Endothelial cell of umbilical vein (primary cell): ENCODE measurements at regions not wholly inside any gene's neighbourhood (a gene's known extent, or its start where the extent isn't known, plus 50 kb on each side); places are given as distances from the start of the nearest gene placed in this dataset.

ENCODE experiments used
- BruUV-seq: library from RNA; stranded (reverse); fragments of 400-500 nt; replicated peaks from 2 replicates; lab custom pipeline; 2021; lab: Mats Ljungman, UMichigan
- CTCF ChIA-PET: fragments of 300-600, 350-600 bp; sonication (Branson Sonifier 250); formaldehyde crosslinking; loops from one replicate; lab custom pipeline; 2021; ENCODE audit warnings: antibody characterized with exemption, inconsistent platforms; lab: Charles Lee
- POLR2A ChIA-PET: fragments of 300-600, 350-600 bp; sonication (Branson Sonifier 250); formaldehyde crosslinking; loops from one replicate; lab custom pipeline; 2021; ENCODE audit warnings: antibody characterized with exemption, inconsistent platforms; lab: Charles Lee
- DNase-seq: peaks from one replicate; pipeline ENCODE4 v3.0.0-alpha.2; 2011; ENCODE audit warnings: low read depth, low spot score
- FAIRE-seq: peaks from 2 replicates; lab custom pipeline; 2011; peaks lifted over from hg19 to GRCh38; lab: Jason Lieb, UNC
- H2AFZ ChIP-seq: 2 replicates; pipeline ENCODE4 v1.6.0; 2012; ENCODE audit warnings: low read depth, low read length, control low read depth, inconsistent platforms
- H3K27ac ChIP-seq: 2 replicates; pipeline ENCODE4 v1.5.1; 2011; ENCODE audit warnings: low read depth, mild to moderate bottlenecking, control low read depth, low read length, moderate library complexity; ENCODE audit not compliant: insufficient read depth
- H3K27me3 ChIP-seq, 2 experiments: 2 replicates each; pipeline versions ENCODE4 v1.6.0 to v1.6.1; 2011; ENCODE audit warnings: low read length in 2 of 2, mixed read lengths in 1 of 2; ENCODE audit not compliant: control insufficient read depth in 2 of 2, insufficient read depth in 2 of 2
- H3K36me3 ChIP-seq, 2 experiments: 2 replicates in 1 of 2; 3 replicates in 1 of 2; pipeline ENCODE4 v1.5.1; 2011; ENCODE audit warnings: low read length in 2 of 2, mild to moderate bottlenecking in 1 of 2, moderate library complexity in 1 of 2; ENCODE audit not compliant: control insufficient read depth in 2 of 2, insufficient read depth in 2 of 2; ENCODE audit errors: extremely low read depth in 1 of 2
- H3K4me1 ChIP-seq: 3 replicates; pipeline ENCODE4 v1.5.1; 2011; ENCODE audit warnings: mild to moderate bottlenecking, low read length; ENCODE audit not compliant: control insufficient read depth, insufficient read depth; ENCODE audit errors: extremely low read depth
- H3K4me2 ChIP-seq: 2 replicates; pipeline ENCODE4 v1.6.1; 2011; ENCODE audit warnings: low read length, control low read depth, mixed read lengths; ENCODE audit not compliant: insufficient read depth
- H3K4me3 ChIP-seq, 3 experiments: fragments of 200-600 bp in 1 of 3; sonication (generic), shearing (Covaris generic) in 1 of 3; replicated peaks in 1 of 3; 2 replicates each; pipeline ENCODE4 v1.5.1; 2011 to 2016; ENCODE audit warnings: control low read depth in 3 of 3, low read length in 3 of 3, mild to moderate bottlenecking in 2 of 3, inconsistent platforms in 1 of 3, low read depth in 1 of 3, moderate library complexity in 1 of 3; ENCODE audit not compliant: insufficient read depth in 1 of 3
- H3K79me2 ChIP-seq: 2 replicates; pipeline ENCODE4 v1.6.0; 2012; ENCODE audit warnings: low read length, inconsistent platforms; ENCODE audit not compliant: control insufficient read depth, insufficient read depth
- H3K9ac ChIP-seq: replicated peaks from 2 replicates; pipeline ENCODE3; 2011; ENCODE audit warnings: low read length, control low read depth; ENCODE audit not compliant: insufficient read depth; ENCODE audit errors: extremely low read depth
- H3K9me1 ChIP-seq: replicated peaks from 3 replicates; pipeline ENCODE4 v1.6.0; 2011; ENCODE audit warnings: mild to moderate bottlenecking, low read length; ENCODE audit not compliant: control insufficient read depth, insufficient read depth; ENCODE audit errors: extremely low read depth
- H3K9me3 ChIP-seq: replicated peaks from 2 replicates; pipeline ENCODE4 v1.5.1; 2012; ENCODE audit warnings: low read length, inconsistent platforms; ENCODE audit not compliant: control insufficient read depth, insufficient read depth
- H4K20me1 ChIP-seq: replicated peaks from 2 replicates; pipeline ENCODE3; 2011; ENCODE audit warnings: mild to moderate bottlenecking, low read length; ENCODE audit not compliant: control insufficient read depth, insufficient read depth; ENCODE audit errors: extremely low read depth
- EZH2 ChIP-seq: IDR thresholded peaks from 2 replicates; pipeline ENCODE4 v1.6.1; 2012; ENCODE audit warnings: borderline replicate concordance, low read depth, mild to moderate bottlenecking, moderate library complexity, low read length, inconsistent platforms; ENCODE audit not compliant: severe bottlenecking
- FOS ChIP-seq: IDR thresholded peaks from 2 replicates; pipeline ENCODE4 v1.6.1; 2011; ENCODE audit warnings: mild to moderate bottlenecking, low read length, moderate library complexity, borderline replicate concordance; ENCODE audit not compliant: insufficient read depth
- GATA2 ChIP-seq: IDR thresholded peaks from 2 replicates; pipeline ENCODE4 v1.7.0; 2011; ENCODE audit warnings: low read depth, mild to moderate bottlenecking, moderate library complexity, mixed read lengths, low read length; ENCODE audit not compliant: insufficient read length, insufficient read depth
- JUN ChIP-seq: IDR thresholded peaks from 2 replicates; pipeline ENCODE4 v1.6.1; 2011; ENCODE audit warnings: borderline replicate concordance, low read depth; ENCODE audit not compliant: insufficient read length, insufficient read depth
- MAX ChIP-seq: IDR thresholded peaks from 2 replicates; pipeline ENCODE4 v1.6.1; 2011; ENCODE audit not compliant: insufficient read depth, insufficient read length
- MYC ChIP-seq: IDR thresholded peaks from one replicate; pipeline ENCODE4 v1.6.1; 2011; ENCODE audit warnings: mild to moderate bottlenecking, low read depth, low read length
- POLR2AphosphoS5 ChIP-seq: IDR thresholded peaks from 2 replicates; pipeline ENCODE4 v1.6.1; 2012; ENCODE audit warnings: low read depth, mild to moderate bottlenecking, control low read depth, low read length, moderate library complexity; ENCODE audit not compliant: insufficient read depth
- dilution Hi-C: fragments of 300-500 bp; cut with MboI; formaldehyde crosslinking; loops from one replicate; pipeline ENCODE4 v1.15.0; 2019; ENCODE audit warnings: low sequenced_read_pairs; ENCODE audit not compliant: extremely low pct_ligation_motif_present
- intact Hi-C: fragments of 100-400 bp; cut with micrococcal nuclease; formaldehyde crosslinking; loops from one replicate; pipeline ENCODE4 v1.10.0; 2022
- TF ChIP-seq, protein P1 (sequence below), 2 donors: IDR thresholded peaks; 1 replicate in 1 of 2; 2 replicates in 1 of 2; pipeline ENCODE4 v1.5.1; 2011; ENCODE audit warnings: low read length in 2 of 2, mild to moderate bottlenecking in 2 of 2, moderate library complexity in 2 of 2, control low read depth in 1 of 2, inconsistent platforms in 1 of 2, low read depth in 1 of 2; ENCODE audit not compliant: insufficient read depth in 1 of 2; ENCODE audit errors: extremely low read depth in 1 of 2

DNA sequence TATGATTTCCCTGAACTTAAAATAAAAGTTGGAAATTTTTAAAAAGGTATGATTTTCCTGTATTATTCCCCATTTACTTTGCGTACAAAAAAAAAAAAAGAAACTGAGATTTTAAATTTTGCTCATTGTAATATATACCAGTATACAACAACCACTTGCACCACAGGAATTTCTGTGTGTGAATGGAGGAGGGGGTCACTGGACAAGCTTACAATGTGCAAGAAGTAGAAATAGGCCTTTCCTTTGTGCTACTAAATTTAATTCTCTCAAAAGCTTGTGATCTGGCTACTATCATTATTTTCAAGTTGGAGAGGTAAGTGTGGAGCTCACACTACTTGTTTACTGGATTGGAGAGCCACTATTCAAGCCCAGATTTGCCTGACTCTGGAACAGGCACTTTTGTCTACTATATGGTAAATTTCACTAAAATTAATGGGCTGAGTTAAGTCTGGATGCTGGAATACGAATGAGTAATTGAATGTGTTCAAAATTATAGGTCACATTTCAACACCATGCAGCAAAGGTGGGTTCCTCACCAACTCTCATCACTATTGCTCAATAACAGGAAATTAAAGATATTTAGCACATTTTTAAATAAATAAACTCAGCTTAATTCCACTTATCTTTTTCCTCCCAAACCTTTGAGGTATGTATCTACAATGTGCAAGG lies 148.0 kb upstream of the MBNL1 start:
- Histone ChIP-seq H3K79me2 (no peaks in the 10 kb centered on the region), H3K4me1 (peaks cover 18% of the 10 kb centered on the region), H3K9me3 (no peaks in the 10 kb centered on the region), H3K9me1 (no peaks in the 10 kb centered on the region), H3K9ac (no peak overlapping the region), H3K4me2 (peak overlapping the region; percentile 81), H3K4me3 (peak overlapping the region in 1 of 3 experiments; percentile 27), H3K27ac (peak overlapping the region; percentile 68), H2AFZ (peak overlapping the region; percentile 49), H4K20me1 (no peaks in the 10 kb centered on the region), H3K36me3 (no peaks in the 10 kb centered on the region), H3K27me3 (no peaks in the 10 kb centered on the region)
- CTCF ChIA-PET, result interaction anchor here (1.1 to 1.3 kb wide), 4 partner anchors 10 to 211 kb away, joined by 3 to 4 read pairs (median 3); no protein-coding TSS in a partner anchor
- TSS peak; percentile 66 for BruUV-seq
- TF ChIP-seq EZH2 (no peak), FOS (no peak), MYC (no peak), MAX (no peak), JUN (no peak), GATA2 (no peak), POLR2AphosphoS5 (no peak)
- TF ChIP-seq, protein P1, sequence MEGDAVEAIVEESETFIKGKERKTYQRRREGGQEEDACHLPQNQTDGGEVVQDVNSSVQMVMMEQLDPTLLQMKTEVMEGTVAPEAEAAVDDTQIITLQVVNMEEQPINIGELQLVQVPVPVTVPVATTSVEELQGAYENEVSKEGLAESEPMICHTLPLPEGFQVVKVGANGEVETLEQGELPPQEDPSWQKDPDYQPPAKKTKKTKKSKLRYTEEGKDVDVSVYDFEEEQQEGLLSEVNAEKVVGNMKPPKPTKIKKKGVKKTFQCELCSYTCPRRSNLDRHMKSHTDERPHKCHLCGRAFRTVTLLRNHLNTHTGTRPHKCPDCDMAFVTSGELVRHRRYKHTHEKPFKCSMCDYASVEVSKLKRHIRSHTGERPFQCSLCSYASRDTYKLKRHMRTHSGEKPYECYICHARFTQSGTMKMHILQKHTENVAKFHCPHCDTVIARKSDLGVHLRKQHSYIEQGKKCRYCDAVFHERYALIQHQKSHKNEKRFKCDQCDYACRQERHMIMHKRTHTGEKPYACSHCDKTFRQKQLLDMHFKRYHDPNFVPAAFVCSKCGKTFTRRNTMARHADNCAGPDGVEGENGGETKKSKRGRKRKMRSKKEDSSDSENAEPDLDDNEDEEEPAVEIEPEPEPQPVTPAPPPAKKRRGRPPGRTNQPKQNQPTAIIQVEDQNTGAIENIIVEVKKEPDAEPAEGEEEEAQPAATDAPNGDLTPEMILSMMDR (IDR thresholded peaks at IDR 0.05; ENCODE audit: extremely low read depth in 1 of 2, insufficient read depth in 1 of 2, low read depth in 1 of 2, low read length in 2 of 2), result no peak
- dilution Hi-C loops (no loop called here), intact Hi-C loops (no loop called here)
- POLR2A ChIA-PET, result no interaction called here
- FAIRE-seq (no peak), DNase-seq (no peak)
